Glomerular visceral epithelial cell (primary cell): ENCODE measurements at regions not wholly inside any gene's neighbourhood (a gene's known extent, or its start where the extent isn't known, plus 50 kb on each side); places are given as distances from the start of the nearest gene placed in this dataset.
"Not testable (repeated sequence)": the region's sequence is repeated elsewhere in the genome, so short reads cannot be mapped to it uniquely, and the experiment has no call there.

Experiments
- DNase-seq: peaks from one replicate; pipeline ENCODE4 v3.0.0-alpha.2; 2016; ENCODE audit errors: extremely low spot score

DNA sequence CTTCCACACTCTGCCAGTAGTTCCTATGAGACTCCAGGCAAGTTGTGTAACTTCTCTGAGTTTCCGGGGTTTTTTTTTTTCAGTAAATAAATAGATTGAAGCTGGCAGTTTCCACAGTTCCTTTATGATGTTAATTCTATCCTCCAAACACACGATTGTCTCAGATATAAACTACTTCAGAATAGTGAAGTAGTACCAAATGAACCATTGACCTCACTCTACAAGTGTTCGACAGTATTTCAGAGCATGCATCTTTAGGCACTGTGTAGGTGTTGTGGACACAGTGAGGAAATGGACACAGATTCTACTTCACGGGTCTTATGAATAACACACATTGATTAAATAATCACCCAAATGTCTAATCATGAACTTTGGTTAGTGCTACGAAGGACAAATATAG, 136.1 kb upstream of the IGSF10 start:
- DNase-seq, result no peak

GRCh38 chr3:151593928-151594327, 133.1 kb upstream of the IGSF10 start:
- DNase-seq, result peak; percentile 8

- DNase-seq, result no peak
Measured at GRCh38 chr3:151592287-151592686, 131.4 kb upstream of the IGSF10 start.

DNA sequence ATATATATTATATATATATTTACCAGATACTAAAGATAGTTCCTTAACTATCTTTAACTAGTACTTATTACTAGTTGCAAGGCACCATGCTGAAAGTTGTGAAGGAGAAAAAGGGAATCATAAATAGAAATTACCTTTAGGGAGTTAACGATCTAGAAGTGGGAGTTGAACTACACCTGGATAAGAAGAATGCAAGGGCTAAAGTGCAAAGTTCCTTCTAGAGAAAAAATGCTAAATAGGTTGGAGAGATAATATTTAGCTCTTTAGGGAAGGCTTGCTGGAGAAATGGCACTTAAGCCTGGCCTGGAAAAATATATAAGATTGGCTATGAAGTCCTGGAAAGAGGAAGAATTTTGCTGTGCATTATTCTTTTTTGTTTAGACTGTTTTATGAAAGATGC, 130.6 kb upstream of the IGSF10 start:
- DNase-seq, result no peak

- no peak for DNase-seq
Measured at GRCh38 chr3:151589311-151589710, 128.4 kb upstream of the IGSF10 start.

DNA sequence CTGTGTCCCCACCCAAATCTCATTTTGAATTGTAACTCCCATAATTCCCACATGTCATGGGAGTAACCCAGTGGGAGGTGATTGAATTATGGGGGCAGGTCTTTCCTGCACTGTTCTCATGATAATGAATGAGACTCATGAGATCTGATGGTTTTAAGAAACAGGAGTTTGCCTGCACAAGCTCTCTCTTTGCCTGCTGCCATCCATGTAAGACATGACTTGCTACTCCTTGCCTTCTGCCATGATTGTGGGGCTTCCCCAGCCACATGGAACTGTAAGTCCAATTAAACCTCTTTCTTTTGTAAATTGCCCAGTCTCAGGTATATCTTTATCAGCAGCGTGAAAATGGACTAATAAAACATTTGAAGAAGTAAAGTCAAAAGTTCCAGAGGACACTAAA, 126.8 kb upstream of the IGSF10 start:
- DNase-seq, result not testable (repeated sequence)

GRCh38 chr3:151584566-151584965, 123.7 kb upstream of the IGSF10 start:
- peak; percentile 43 for DNase-seq

DNA sequence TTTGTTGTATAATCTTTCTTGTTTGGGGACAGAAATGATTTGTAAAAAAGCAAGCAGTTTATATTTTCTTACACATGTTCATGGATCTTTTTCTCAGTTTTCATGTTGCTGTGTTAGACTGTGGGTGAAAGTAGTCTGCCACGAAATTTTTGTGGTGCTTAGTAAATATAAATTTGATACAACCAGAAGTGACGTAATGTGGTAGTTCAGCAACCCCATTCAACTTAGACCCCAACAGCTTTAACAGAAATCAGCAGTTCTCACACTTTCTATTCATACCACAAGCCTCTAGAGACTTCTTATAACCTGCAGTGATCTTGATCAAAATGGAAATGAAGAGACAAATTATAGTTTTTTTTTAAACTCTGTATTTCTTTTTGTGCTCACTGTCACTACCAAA, 120.2 kb upstream of the IGSF10 start:
- DNase-seq, result peak; percentile 16

- peak; percentile 60 for DNase-seq
Measured at GRCh38 chr3:151580591-151580990, 119.7 kb upstream of the IGSF10 start.

- DNase-seq, result no peak
Measured at GRCh38 chr3:151579571-151580270, 118.9 kb upstream of the IGSF10 start.

DNA sequence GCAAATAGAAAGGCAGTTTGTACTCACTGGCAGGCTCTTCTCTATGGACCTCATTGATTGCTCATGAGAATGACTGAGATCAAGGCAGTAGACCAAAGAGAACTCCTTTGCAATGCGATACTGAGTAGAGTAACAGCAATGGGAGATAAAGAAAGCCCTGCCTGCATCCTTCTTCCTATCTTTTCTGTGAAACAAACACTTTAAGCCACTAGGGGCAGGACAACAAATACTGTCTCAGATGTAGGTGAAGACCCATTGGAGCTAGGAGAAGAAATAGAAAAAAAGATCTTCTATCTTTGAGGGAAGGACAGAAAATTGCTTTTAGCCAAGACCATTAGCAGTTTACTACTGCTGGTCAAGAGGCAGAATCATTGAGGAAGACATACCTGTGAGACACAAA, 117.6 kb upstream of the IGSF10 start:
- DNase-seq, result no peak

DNA sequence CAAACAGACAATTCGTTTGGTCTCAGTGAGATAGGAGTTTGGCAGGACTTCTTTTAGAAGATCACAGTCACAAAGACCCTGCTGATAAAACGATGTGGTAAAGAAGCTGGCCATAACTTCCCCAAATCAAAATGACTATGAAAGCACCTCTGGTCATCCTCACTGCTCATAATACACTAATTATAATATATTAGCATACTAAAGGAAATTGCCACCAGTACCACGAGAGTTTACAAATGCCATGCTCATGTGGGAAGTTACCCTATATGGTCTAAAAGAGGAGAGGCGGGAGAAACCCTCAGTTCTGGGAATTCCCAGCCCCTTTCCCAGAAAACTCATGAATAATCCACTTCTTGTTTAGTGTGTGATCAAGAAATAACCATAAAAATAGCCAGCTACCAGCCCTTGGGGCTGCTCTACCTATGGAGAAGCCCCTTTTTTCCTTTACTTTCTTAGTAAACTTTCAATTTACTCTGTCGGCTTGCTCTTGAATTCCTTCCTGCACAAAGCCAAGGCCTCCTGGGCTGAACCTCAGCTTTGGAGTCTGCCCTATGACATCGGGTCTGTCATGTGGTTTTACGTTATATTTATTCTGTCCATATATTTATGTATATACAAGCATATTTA, 115.8 kb upstream of the IGSF10 start:
- DNase-seq, result no peak

GRCh38 chr3:151568184-151568583, 107.3 kb upstream of the IGSF10 start:
- DNase-seq, result no peak

DNA sequence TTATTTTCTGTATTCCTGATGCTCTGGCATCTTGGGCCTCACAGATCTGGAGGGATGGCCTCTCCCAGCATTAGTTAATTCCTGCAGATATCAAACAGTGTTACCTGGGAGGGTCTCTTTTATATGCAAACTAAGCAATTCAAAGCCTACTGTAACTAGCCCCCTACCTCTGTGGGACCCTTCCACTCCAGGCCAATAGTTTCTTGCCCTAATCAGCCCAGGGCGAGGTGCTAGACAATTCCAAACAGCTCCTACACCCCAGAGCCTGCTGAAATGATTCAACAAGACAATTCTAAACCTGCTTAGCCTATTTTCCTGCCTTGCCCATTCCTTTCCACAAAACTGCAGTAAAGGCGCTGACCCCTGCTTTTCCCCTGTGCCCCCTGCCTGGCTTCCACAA, 106.6 kb upstream of the IGSF10 start:
- DNase-seq, result no peak

DNA sequence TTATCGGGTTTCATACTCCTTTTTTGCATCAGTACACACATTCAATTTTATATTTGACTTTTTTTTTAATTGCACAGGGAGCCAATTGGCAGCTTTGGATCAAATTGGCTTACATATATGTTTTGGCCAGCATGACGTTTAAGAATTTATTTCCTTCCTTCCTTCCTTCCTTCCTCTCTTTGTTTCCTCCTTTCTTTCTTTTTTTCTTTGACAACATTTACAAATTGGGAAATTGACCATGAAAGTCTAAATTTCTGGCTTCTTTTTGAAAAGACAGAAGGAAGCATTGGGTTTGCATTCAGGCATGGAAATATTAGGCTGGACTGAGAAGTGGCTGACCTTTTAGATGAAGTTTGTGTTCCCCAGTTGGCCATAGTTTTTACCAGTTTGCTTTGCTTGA, 103.4 kb upstream of the IGSF10 start:
- DNase-seq, result no peak

DNA sequence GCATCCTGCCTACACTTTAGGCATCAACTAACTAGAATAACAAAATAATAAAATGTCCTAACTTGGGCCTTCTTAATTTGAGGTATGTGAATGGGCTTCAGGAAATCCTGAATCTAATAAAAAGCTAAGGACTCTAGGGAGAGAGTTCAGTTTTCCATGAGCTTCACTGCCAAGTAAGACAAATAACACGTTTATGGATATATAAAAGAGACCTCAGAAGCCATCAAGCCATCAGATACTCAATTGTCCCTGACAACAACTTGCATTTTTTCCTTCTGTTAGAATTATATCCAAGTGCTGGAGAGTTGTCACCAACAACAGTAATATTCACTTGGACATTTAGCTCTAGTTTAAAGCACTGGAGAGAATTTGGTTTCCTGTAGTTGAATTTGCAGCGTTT, 102.4 kb upstream of the IGSF10 start:
- no peak for DNase-seq

- no peak for DNase-seq
Measured at GRCh38 chr3:151562891-151563290, 102.0 kb upstream of the IGSF10 start.

DNA sequence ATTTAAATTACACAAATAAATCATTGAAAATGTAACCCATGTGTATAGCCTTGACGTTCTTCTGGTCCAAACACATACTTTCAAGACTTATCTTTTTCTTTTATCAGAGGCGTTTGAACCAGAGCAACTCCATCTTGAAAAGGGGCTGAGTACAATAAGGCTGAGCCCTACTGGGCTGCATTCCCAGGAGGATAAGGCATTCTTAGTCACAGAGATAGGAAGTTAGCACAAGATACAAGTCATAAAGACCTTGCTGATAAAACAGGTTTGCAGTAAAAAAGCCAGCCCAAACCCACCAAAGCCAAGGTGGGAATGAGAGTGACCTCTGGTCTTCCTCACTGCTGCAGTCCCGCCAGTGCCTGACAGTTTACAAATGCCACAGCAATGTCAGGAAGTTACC, 101.0 kb upstream of the IGSF10 start:
- no peak for DNase-seq

DNA sequence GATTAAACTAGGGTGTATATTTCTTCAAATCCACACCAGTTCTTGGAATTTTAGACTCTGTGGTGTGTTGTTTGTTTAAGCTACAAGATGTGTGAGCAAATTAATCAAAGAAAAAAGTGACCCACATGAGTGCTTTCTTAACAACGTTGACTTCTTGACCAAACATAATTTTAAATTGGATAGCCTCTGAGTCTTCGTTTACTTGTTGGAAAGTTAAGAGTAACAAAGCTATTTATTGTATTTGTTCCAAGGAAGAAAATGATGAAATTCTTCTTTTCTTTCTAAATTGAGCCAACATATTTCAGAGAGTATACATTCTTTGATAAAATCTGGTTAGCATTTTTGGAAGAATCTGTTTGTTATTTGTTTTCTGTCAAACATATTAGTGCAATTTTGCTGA, 99.9 kb upstream of the IGSF10 start:
- no peak for DNase-seq

DNA sequence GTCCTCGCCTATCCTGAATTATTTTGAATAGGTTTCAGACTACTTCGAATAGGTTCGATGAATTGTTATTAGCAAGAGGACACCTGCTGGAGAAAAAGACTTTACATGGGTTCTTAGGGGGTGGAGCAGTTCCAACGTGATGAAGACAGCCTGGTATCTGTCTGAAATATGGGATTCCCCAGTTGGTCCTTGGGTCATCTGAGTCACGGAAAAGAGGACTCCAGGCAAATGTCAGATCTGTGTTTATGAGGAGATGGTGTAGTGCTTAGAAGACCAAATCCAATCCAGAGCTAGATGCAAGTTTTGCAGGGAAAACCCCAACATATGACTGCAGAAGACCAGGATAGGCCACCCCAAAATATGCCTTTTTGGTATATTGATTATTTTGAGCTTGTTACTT, 98.9 kb upstream of the IGSF10 start:
- no peak for DNase-seq

GRCh38 chr3:151558661-151559060, 97.8 kb upstream of the IGSF10 start:
- DNase-seq, result no peak

GRCh38 chr3:151557068-151557840, 96.4 kb upstream of the IGSF10 start:
- no peak for DNase-seq

DNA sequence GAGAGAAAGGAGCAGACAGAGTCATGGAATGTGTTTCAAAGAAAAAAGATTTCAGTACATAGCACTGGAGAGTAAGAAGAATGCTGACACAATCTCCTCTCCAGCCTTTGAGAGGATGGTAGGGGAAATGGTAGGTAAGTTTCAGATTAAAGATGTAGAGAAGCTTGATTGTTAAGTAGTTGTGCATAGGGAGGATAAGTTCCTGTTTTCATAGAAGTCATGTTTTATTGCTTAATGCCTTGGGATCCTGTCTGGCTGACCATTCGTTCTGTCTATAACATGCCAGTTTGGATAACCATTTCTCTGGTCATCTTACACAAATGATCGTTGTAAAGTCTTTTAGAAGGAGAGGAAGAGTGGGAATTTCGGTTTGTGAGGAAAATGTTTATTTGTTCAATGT, 95.7 kb upstream of the IGSF10 start:
- DNase-seq, result no peak
